Thyroid gland (tissue), 4 donors: ENCODE measurements at regions not wholly inside any gene's neighbourhood (a gene's known extent, or its start where the extent isn't known, plus 50 kb on each side); places are given as distances from the start of the nearest gene placed in this dataset.

Experiments
- POLR2A ChIP-seq, 2 donors: fragments of 450-650 bp; IDR thresholded peaks; one replicate each; pipeline ENCODE4 v1.6.1; 2017; ENCODE audit warnings: antibody characterized with exemption in 2 of 2, mild to moderate bottlenecking in 2 of 2, moderate library complexity in 1 of 2
- TF ChIP-seq, protein P1 (sequence below), 6 experiments: fragments of 200-600 bp in 3 of 6; fragments of 450-650 bp in 3 of 6; sonication (generic) in 3 of 6; IDR thresholded peaks; one replicate each; pipeline ENCODE4 v1.5.1; 2016 to 2019; ENCODE audit warnings: antibody characterized with exemption in 6 of 6, mild to moderate bottlenecking in 2 of 6, inconsistent platforms in 1 of 6, moderate library complexity in 1 of 6

GRCh38 chr14:44759277-44759676 is 202.5 kb downstream of the KLHL28 start:
- TF ChIP-seq, protein P1, sequence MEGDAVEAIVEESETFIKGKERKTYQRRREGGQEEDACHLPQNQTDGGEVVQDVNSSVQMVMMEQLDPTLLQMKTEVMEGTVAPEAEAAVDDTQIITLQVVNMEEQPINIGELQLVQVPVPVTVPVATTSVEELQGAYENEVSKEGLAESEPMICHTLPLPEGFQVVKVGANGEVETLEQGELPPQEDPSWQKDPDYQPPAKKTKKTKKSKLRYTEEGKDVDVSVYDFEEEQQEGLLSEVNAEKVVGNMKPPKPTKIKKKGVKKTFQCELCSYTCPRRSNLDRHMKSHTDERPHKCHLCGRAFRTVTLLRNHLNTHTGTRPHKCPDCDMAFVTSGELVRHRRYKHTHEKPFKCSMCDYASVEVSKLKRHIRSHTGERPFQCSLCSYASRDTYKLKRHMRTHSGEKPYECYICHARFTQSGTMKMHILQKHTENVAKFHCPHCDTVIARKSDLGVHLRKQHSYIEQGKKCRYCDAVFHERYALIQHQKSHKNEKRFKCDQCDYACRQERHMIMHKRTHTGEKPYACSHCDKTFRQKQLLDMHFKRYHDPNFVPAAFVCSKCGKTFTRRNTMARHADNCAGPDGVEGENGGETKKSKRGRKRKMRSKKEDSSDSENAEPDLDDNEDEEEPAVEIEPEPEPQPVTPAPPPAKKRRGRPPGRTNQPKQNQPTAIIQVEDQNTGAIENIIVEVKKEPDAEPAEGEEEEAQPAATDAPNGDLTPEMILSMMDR (IDR thresholded peaks at IDR 0.05): no peak
- TF ChIP-seq POLR2A (IDR thresholded peaks at IDR 0.05): no peak
